Stimulated activated CD4-positive, alpha-beta T cell treated with anti-CD3 and anti-CD28 coated beads, Interleukin-1b, Interleukin-23, amount 100 ng/mL, for 1 hour (primary cell): ENCODE measurements at regions not wholly inside any gene's neighbourhood (a gene's known extent, or its start where the extent isn't known, plus 50 kb on each side); places are given as distances from the start of the nearest gene placed in this dataset.

Experiments used
- DNase-seq, 2 donors: peaks; one replicate each; pipeline ENCODE4 v3.0.0-alpha.2; 2020; ENCODE audit warnings: low read depth in 2 of 2

DNA sequence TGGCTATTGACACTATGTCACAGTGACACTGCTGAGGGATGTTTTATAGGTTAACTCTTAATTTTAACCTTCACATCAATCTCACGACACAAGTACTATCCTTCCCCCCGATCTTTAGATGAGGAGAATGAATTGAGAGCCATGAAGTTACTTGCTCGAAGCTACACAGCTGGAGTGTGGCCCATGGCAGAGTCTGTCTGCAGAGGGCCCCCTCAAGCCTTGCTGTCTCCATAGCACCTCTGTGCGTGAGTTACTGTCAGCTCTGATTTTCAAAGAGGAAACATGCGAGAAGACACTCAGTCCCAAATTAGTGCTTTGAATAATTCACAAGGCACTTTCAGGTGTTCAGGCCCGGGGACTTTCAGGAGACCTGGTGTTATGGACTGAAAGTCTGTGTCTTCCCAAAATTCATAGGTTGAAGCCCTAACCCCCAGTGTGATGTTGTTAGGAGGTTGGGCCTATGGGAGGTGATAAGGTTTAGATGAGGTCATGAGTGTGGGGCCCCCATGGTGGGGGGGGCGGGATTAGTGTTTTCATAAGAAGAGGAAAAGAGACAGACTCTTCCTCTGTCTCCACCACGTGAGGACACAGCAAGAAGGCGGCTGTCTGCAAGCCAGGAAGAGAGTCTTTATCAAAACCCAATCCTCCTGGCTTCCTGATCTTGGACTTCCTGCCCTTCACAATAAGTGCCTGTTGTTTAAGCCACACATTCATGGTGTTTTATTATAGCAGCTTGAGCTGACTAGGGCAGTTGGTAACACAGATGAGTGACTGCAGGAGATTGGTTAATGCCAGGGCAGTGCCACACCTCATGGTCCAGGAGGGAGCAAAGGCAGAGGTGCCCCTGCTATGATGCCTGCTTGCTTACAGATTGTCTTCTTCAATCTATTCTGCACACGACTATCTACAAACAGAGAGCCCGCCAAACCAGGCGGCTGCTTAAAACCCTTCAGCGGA, 281.8 kb downstream of the HAPSTR1 start:
- no peak for DNase-seq

DNA sequence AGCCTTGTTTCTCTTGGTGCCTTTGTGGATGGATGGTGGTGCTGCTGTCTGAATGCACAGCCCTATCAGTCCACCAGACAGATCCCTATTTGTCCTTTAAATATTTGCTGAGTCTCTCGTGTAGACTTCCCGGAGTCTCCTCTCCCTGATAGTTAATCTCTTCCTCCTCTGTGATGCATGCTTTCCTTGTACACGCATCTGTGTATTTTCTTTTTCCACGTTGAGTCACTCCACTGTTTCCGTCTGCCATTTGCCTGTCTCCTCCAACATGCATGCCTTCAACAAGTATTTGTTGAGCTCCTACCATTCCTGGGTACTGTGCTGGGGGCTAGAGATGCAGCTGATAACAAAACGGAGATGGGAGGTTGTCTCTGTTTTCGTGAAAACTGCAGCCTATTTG, 282.6 kb downstream of the HAPSTR1 start:
- DNase-seq: no peak

DNA sequence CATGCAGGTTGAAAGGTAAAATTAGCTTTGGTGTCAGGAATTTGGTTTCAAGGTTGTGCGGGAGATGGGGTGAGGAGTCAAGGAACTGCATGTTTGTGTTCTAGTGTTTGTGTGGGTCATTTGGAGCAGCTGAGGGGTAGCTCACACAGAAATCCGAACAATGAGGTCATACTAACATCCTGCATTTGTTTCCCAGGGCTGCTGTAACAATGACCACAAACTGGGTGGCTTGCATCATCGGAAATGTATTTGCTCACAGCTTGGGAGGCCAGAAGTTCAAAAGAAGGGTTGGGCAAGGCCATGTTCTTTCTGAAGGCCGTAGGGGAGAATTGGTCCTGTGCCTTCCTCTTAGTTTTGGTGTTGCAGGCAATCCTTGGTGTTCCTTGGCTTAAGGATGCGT, 287.4 kb downstream of the HAPSTR1 start:
- no peak for DNase-seq

DNA sequence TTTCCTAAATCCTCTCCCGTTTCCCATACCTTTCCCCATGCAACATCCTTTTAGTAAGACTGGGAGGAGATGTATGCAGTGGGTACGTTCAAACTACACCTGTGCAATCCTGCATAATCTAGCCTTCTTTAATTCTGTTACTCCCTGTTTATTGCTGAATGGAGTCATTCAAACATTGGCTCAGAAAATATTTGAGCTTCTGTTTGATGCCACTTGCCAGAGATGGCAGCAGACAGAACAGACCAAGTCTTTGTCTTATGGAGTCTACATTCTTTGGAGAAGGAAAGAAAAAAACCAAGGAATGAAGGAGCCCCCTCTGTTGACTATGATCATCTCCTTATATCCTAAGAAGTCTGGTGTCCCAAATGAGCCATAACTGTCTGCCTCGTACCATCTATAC, 288.8 kb downstream of the HAPSTR1 start:
- DNase-seq: no peak

DNA sequence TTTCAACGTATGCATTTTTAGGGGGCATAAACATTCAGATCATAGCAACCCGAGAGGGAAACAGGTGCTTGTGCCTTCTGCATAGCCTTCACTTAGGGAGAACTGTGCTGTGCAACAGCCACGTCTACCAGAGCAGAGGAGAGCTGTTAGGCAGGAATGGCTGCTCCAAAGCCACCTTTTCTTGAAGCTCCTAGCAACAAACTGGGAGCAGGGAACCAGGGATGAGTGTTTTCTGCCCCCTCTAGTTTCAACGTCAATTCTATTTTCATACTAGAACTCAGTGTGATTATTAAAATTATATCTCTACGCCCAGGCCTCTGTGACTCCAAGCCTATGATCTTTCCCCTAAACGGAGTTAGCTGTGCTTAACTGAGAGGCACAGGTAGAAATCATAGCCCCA, 290.0 kb downstream of the HAPSTR1 start:
- no peak for DNase-seq

DNA sequence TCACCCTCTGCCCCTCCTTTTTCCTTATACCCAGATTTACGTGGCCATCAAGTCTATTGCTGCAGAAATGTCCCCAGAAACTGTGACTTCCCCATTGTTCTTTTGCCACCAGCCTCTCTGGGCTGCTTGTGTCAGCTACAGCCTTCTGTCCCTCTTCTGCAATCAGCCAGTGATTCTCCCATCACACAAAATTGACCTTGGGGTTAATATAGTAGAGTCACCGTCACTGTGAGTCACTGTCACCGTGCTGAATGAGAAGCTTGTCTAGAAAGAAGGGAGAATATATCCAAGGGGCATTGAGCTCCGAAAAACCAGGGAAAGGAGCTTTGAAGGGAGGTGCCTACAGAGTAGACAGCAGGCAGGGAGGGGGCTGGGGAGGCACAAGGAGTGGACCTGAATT, 290.5 kb downstream of the HAPSTR1 start:
- DNase-seq: no peak

DNA sequence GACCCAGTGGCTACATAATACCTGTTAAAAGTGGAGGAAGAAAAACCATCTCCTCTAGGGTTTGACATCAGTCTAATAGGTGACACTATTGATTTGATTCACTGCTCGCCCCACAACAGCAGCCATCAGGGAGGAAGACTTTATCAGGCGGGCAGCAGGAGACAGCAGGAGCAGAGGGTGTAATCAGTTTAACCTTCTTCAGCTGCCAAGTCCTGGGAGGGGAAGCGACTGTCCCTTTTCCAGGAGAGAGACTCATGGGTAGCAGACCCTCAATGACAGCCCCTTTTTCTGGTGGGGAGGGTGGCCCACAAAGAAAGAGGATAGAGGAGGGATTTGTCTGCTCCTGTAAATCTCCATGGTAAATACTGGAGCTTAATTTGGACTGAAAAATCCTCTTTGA, 291.8 kb downstream of the HAPSTR1 start:
- DNase-seq: no peak

DNA sequence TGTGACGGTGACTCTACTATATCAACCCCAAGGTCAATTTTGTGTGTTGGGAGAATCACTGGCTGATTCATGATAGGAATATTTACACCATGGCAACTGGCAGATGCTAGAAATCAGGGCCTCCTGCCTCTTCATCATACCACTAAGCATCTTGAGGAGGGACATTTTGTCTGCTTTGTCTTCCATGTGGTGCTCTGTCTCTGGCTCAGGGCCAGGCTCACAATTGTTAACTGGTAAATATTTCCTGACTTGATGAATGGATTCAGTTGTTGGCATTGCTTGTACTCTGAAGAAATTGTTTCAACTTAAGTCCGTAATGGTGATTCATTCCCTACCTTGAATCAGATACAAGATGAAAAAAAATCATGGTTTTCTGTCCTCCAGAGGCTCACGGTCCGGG, 292.7 kb downstream of the HAPSTR1 start:
- no peak for DNase-seq

DNA sequence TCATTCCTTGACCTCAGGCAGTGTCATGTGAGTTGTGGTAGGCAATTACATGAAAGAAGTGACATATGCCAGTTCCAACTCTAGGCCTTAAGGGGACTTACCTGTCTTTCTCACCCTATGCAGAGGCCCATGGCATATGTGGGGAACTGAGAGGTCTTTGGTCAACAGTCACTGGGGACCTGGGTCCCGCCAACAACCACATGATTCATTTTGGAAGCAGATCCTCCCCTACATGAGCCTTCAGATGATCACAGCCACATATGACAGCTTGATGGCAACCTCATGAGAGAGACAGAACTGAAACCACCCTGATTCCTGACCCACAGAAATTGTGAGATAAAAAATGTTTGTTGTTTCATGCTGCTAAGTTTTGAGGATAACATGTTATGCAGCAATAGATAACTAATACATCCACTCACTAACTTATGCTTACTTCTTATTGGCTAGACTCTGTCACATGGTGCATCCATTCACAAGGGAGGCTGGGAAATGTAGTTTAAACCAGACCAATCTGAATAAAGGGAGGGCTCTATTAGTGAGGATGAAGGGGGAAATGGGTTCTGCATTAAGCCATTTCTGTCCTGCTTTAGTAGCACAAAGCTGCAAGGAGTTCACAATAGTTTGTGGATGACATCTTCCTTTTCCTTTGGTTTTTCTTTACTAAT, 298.2 kb downstream of the HAPSTR1 start:
- no peak for DNase-seq

DNA sequence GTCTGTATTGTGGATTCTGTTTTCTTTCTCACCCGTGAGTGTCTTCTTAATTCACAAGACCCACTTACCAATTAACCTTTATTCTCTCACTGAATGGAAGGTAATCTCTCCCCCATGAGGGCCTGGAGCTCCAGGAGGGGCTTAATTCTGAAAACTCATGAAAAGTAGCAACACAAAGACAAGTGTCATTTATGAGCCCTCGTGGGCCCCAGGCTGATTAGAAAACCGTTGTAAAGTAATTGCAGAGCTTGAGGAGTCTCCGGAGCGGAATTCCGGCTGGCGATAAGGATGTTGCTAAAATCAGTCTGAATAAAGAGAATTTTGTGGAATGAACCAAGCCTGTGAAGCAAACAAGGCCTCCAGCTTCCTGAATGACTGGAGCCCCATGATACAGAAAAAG, 301.5 kb downstream of the HAPSTR1 start:
- DNase-seq: no peak

DNA sequence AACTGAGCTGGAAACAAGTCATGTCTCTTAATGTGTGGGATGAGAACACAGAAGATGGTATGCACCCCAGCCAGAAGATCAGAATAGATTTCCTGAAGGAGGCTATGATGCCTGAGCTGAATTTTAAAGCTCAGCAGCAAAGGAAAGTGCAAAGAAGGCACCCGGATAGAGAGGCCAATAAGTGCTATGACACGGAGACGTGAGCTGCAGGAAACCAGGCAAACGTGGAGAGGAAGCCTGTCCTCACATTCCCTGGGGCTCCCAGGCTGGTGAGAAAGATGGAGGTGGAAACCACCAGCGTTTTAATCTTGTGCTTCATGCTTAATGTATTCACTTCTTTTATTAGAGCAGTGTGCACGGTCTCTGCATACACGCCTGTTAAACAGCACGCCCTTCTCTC, 302.1 kb downstream of the HAPSTR1 start:
- no peak for DNase-seq

DNA sequence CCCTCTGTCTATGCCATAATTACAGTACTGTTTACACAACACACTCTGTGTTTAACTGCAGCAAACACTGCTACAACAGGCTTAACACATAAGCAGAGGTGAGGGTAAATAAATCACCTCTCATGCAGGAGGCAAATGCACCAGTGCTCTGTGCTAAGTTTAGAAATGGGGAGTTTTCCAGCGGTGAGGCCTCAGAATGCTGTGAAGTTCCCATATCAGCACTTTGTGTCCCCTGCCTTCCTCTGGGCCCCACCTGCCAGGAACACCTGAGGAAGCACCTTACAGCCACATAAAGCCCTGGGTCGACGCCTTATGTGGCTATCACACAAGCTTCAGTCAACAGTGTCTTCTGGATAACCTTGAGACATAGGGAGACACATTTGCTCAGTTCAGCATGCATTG, 304.5 kb downstream of the HAPSTR1 start:
- DNase-seq: no peak

DNA sequence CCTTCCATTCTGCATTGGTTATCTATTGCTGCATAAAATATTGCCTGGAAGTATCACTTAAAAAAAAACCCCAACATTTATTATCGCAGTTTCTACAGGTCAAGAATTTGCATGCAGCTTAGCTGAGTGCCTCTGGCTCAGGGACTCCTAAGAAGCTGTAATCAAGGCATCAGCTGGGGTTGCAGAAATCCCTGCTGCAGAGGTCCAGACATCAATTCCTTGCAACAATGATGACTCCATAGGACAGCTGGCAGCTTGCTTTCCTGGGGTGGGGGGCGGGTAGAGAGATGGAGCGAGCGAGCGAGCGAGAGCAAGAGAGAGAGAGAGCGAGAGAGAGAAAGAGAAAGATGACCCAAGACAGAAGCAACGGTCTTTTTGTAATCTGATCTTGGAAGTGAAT, 308.1 kb downstream of the HAPSTR1 start:
- no peak for DNase-seq

DNA sequence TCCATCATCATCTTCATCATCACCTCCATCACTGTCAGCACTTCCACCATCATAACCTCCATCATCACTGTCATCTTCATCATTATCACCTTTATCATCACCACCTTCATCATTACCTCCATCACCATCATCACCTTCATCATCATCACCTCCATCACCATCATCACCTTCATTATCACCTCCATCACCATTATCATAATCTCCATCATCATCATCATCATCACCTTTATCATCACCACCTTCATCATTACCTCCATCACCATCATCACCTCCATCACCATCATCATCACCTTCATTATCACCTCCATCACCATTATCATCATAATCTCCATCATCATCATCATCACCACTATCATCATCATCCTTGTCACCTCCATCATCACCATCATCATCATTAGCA, 309.7 kb downstream of the HAPSTR1 start:
- DNase-seq: no peak

DNA sequence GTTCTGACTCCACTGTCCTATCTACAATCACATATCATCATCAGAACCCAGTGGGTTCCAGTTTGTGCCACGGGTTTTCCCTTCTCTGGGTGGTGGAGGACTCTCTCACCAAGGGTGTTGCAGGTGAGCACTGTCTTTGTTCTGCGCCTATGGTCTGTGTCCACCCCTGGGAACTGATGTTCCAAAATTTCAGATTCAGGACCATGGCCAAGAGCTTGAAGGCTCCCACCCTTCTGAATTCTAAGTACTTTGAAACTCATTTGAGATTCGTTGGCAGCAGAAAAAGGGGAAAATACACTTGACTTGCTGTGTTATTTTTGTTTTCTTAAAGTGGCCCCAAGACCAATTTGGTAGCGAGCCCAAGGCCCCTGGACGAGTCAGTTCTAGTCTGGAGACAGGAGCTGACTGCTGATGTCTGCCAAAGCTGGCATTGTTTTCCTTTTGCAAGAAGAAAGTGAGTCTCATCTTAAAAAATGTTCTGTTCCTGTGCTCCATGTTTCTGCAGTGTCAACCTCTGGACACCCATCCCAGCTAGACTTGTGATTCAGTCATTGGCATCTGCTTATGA, 310.9 kb downstream of the HAPSTR1 start:
- DNase-seq: no peak

DNA sequence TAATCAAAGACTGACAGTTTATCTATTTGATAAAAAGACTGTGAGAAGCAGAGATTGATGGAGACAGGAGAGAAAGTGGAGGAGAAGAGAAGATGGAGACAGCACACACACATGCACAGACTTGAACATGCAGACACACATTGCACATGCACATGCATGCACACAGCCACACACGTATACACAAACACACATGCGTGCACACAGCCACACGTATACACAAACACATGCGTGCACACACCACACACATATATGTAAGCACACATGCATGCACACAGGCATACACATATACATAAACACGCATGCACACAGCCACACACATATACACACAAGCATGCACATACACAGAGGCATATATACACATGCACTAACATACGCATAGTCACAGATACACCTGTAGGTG, 313.4 kb downstream of the HAPSTR1 start:
- DNase-seq: no peak

DNA sequence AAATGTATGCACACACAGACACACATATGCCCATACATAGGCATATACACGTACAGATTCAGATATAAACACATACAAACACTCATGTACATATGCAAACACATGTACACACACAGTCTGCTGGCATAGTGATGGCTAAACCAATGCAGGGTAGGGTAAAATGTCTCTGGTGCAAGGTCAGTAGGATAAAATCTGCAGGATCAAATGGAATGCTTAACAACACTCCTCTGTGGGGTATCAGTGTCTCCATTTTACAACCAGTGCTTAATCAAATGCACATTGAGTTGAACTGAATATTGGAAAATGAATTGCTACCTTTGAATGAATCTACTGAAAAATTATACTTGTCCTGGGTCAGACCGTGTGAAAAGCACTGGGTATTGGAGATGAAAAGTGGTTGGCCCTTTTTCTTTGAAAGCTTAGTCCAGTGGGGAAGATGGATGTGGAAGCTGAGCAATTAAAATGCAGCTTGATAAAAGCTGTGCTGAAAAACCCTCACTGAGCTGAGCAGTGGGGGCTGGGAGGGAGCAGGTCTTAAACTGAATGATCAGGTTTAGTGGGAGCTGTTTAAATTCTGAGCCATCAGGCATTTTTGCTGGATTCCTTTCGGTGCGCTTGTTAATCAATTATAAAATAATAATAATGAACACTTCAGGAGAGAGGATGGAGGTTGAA, 314.7 kb downstream of the HAPSTR1 start:
- DNase-seq: no peak

DNA sequence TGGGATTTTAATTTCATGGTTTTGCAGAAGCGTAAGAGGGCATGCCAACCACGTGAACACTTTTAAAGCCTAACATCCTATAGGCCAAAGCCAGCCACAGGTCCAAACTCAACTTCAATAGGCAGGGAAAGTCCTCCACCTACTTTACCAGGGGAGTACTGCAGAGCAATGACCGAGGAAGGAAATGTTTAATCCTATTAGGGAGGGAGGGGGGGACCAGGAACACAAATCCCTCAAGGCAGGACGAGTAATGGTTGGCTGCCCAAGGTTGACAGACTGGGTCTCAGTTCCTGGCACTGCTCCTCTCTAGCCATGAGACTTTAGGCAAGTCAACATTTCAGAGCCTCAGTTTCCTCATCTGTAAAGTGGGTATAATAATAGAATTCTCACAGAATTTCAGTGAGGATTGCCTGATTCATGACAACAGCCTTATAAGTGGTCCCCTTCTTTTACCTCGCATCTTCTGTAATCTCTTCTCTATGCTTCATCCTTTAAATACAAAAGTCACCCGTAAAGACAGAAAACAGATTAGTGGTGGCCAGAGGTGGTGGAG, 315.8 kb downstream of the HAPSTR1 start:
- no peak for DNase-seq

DNA sequence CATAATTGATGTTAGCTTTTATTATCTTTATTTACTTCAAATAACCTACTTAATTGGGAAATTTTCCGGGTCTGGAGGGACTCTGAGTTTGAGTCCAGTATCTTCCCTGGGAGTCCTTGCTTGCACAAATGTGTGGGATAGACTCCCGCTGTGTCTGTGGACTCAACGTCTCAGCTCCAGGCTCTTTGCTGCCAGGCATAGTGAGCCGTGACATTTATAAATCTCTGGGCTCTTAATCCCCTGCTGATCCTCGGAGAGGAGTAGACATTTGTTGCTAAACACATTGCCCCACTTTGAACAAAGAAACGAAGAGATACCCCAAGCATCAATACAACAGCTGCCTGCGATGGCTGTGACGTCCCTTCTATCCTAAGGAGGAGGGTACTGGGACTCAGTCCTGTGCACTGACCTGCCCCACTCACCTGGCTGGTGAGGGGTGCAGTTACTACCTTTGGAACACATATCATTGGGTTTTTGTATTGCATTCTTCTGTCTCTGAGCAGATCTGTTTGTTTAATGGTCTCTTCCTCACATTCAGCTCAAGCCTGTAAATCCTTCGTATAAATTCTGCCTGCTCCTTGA, 316.9 kb downstream of the HAPSTR1 start:
- DNase-seq: no peak

DNA sequence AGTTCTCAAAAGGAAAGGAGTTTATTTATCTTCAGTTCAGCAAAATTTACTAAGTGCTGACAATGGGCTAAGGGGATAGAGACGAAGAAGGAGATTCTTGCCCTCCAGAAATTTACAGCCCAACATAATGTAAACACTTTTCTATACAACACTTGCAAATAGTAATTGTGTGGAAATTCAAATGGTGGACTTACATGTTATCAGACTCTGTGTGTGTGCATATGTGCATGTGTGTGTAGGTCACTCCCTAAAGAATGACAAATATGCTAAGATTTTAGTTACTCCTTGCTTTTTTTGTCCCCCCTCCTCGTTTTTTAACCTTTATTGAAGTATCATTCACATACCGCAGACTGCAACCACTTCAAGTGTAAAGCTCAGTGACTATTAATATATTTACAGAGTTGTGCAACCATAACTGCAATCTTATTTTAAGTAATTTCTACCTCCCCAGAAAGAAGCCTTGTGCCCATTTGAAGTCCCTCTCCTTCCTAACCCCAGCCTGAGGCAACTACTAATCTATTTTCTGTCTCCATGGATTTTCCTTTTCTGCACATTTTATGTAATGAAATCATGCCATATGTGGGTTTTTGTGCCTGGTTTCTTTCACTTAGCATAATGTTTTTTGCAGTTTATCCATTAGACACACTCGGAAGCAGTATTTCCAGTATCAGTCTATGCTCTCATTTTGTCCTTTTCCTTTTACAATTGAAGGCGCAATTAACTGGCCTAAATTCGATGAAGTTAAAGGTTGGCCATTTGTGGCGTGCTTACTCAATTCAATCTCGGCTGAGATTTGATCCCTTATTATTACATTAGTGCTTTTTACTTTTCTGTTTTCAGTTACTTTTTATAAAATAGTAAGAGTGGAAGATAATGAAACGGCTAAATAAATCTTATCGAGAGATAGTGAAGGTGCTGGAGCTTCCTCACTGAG, 318.4 kb downstream of the HAPSTR1 start:
- DNase-seq: no peak

DNA sequence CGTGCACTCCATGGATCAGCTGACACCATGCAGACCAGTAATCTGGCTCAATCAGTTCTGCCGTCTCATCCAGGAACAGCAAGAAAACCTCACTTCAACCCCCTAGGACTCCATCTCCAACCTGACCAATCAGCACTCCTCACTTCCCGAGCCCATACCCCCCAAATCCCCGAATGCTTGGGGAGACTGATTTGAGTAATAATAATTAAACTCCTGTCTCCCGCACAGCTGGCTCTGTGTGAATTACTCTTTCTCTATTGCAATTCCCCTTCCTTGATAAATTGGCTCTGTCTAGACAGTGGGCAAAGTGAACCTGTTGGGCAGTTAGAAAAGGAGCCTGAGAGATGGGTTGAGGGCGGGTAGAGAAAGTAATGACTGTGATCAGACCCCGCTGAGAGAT, 320.0 kb downstream of the HAPSTR1 start:
- no peak for DNase-seq
